GM18508 (cell line): ENCODE measurements at regions not wholly inside any gene's neighbourhood (a gene's known extent, or its start where the extent isn't known, plus 50 kb on each side); places are given as distances from the start of the nearest gene placed in this dataset.
"Not testable (repeated sequence)": the region's sequence is repeated elsewhere in the genome, so short reads cannot be mapped to it uniquely, and the experiment has no call there.

Experiments used
- ATAC-seq: cut with Tn5 transposase; IDR thresholded peaks from one replicate; pipeline ENCODE4 v1.9.1; 2021; ENCODE audit warnings: moderate number of reproducible peaks; ENCODE audit not compliant: insufficient read depth, unreplicated experiment

DNA sequence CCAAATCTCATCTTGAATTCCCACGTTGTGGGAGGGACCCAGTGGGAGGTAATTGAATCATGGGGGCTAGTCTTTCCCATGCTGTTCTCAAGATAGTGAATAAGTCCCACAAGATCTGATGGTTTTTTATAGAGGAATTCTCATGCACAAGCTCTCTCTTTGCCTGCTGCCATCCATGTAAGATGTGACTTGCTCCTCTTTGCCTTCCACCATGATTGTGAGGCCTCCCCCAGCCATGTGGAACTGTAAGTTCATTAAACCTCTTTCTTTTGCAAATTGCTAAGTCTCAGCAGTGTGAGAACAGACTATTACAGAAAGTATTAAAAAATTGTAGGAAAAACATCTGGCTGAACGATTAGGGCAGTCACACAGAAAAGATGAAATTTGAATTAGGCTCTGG lies 921.8 kb downstream of the MCTP2 start:
- not testable (repeated sequence) for ATAC-seq

DNA sequence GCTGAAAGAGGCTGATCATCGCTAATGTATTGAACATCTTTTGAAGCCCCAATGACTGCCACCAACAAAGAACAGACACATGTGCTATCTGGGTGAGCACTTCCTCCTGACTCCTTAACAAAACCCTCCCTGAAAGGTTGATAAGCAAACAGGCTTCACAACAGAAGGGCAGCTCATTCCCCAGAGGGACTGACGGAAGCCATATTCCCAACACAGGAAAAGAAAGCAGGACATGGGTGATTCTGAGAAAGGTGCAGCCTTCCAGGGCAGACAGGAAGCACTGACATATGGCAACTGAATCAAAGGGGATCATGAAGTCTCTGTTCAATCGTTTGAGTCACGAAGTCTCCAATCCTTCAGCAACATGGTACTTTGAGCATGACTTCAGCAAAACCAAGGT lies 929.0 kb downstream of the MCTP2 start:
- no peak for ATAC-seq

DNA sequence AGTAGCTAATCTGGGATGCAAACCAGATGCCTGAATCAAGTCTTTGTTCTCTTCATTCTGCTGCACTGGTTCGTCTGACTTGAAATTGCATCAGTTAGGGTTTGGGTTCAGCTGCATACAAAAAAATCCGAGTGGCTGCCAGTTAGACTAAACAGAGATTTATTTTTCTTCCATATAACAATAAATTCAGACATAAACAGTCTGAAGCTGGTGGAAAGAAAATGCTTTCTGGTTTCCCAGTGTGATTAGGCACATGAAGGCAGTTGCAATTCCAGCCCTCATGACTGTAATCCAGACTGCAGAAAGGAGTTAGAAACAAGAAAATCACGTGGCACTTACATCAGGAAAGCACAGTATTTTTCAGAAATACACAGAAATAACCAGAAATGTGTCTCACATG lies 930.7 kb downstream of the MCTP2 start:
- ATAC-seq = no peak

DNA sequence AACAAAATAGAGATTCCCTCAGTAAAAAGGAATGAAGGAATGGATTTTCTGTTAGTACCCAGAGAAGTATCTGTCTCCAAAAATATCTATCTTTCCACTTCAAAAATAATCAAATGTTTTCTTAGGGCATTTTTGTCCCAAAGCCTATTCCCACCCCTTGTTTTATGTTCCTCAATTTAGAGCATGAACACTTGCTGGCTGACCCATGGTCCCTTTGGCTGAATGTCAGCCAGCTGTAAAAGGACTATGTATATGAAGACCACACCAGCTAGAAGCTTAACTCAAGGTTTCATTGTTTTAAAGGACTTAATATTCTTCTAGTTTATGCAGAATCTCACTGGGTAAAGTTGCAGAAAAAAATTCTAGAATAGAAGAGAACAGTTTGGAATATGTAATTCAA lies 931.2 kb downstream of the MCTP2 start:
- no peak for ATAC-seq

DNA sequence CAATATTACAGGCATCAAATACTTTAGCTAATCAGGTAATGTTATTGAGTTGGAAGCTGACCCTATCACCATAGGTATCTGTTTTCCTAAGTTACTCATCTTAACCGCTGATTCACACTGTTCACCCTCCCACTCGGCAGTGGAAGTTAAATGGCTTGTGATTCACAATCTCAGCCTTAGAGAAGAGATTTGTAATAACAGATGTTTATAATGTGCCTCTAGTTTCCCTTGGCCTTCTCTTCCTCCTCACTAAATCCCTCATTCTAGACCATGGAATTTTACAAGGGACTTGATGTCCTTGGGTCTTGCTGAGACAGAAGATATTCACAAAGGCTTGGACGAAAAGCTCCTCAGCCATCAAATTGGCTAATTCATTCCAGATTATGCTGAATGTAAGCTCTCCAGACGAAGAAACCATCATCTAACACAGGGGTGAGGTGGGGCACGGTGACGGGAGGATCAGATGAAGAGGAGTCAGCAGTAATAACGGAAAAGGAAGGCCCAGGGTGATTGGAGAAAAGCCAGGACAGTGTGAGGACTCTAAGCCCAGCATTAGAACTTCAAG lies 931.7 kb downstream of the MCTP2 start:
- ATAC-seq = no peak

DNA sequence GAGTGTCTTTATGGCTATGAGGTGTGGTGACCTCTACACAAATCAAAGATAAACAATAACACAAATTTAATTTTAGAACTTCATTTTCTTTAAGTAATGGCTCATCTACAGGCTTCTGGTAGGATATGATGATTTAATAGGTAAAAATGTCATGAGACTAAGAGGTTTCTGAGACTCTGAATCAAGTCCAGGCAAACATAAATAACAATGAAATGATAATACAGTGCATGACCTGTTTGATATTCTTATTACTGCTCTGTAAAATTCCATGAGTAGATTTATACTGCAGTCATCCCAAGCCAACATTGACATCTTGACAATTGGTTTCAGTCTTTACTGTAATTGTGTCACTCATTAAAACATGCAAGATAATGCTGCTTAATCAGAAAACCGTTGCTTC lies 936.8 kb downstream of the MCTP2 start:
- no peak for ATAC-seq

DNA sequence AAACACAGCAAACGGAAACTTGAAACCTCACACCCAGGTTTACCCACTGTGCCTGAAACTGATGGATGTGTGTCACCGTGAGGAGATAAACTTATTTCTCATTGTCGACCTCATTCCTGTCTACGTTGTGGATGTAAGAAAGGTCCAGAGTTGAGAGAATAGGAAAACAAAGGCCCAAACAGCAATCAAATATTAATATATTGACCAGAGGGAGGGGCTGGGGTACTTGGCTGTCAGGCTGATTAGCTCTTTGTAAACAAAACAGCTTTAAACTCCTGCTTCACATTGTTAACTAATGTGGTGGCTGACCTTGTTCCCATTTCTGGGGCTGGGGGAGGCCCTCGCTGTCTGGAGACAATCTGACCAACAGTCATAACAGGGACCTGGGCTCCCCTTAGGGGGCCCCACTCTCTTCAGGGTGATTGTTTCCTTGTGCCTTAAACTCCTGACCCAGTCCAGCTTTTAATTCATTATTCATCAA lies 937.6 kb downstream of the MCTP2 start:
- ATAC-seq = no peak

DNA sequence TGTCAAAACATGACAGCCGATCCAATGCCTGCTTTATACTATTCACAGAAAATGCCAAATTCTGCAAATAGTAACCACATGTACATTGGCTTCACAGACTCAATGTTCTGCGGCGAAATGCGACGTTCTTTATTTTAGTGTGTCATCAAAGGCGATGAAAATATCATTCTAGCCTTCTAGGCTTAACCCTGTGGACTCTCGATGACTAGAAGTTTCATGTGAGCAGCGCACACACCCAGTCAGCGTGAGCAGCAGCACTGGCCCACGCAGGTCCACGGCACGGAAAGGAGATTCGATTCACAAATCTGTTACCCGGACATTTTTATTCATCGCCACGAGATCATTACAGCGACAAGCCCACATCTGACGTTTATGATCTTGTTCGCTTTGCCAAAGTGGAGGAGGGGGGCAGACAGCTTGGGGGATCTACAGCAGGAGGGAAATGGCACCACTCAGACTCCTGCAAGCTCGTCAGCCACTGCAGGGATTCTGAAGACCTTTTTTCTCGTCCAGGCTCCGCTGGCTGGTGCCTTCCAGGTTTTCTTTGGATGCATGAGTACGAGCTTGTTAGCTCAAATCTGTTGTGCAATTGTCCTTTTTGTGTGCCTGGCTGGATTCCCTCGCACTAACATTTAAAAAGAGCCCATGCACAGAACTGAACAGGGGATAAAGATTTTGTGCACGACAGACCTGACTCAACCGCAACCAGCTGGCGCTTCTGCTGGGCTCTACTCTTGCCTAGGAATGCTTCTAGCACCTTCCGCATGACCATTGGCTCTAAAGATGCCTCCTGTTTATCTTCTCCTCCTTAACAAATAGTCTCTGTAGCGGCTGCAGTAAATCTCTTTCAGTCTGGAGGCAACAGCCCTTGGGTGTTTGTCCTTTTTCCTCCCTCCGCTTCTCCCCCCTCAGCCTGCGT lies 938.4 kb downstream of the MCTP2 start:
- ATAC-seq = no peak

DNA sequence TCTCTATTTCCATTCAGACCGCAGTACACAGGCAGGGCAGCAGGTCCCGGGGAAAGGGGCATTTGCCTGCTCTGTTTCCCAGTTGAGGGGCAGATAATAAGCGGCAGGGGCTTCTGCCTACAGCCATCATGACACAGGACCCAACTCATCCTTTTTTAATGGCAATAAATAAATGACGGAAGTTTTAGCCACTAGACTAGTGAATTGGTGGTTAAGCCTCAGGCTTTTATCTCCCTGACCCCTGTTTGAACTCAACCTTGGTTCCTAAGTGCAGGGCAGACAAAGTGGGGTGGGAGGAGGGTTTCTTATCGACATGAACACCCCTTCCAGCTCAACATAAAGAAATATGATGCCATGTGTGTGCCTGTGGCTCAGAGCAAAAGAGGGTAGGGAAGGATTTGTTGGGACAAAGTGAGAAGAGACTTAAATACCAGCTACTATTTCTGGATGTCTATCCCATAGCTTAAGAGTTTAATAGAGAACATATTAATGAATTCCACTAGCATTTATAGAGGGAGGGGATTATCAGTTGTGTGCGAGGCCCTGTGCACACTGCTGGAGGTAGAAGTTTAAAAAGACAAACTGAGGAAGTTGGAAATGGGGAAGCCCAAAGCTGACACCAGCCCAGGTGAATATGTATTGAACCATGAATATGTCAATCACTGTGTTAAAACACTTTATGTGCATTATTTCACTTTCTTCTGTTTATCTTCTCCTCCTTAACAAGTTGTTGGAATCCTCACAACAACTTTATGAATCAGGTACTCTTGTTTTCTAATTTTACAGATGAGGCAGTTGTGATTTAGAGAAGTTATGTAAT lies 939.4 kb downstream of the MCTP2 start:
- no peak for ATAC-seq

DNA sequence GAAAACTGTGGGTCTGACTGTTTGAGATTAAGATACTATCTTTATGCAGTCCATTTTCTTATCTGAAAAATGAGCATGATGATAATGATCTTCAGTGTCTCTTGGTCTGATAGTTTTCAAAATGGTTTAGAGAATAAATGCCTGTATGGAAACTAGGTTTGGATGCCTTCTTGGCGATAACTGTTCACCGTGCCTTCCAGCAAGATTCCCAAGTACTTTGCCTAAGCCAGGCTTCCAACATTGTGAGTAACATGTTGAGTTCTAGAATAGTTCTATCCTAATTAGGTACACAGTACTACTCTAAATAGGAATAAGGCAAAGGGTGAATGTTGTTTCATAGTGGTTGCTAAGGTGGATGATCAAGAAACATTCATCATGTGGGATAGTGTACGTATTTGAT lies 940.2 kb downstream of the MCTP2 start:
- no peak for ATAC-seq

DNA sequence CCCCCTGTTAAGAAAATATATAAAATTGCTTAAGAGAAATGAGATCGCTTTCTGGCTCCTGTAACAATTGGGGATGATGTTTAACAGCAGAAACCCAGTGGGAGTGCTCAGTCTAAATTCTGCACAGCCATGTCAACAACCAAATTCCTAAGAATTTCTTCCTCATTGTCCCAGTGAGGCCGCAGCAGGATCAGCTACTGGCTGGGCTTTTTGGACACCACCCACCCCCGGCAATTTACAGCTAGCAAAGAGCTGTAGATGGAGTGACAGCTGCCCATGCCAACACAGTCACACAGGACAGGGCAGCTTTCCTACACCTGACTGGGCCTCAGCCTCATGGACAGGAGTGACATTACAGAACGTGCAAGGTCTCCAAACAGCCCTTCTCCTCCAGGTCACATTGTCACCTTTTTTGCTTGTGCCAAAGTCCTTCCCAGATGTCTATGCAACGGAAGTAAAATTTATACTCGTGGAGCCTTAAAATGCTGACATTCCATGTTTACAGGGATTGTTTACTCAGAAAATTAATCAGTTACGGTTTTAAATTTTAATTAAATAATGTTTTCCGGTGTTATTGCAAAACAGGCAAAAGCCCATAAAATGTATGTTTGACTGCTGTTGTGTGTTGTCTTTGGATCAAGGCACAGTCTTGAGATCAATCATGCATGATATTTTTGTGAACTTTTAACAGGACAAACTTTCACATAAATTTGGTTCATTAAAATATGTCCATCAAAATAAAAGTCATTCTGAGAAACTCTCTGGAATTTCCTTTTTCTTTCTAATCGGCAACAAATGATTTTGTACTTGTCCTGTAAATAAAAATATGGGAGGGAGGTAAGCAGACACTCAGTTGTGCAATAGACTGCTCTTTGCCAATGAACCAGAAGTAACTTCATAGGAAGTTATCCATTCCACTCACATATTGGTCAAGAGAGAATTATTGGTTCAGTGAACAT lies 943.2 kb downstream of the MCTP2 start:
- no peak for ATAC-seq

DNA sequence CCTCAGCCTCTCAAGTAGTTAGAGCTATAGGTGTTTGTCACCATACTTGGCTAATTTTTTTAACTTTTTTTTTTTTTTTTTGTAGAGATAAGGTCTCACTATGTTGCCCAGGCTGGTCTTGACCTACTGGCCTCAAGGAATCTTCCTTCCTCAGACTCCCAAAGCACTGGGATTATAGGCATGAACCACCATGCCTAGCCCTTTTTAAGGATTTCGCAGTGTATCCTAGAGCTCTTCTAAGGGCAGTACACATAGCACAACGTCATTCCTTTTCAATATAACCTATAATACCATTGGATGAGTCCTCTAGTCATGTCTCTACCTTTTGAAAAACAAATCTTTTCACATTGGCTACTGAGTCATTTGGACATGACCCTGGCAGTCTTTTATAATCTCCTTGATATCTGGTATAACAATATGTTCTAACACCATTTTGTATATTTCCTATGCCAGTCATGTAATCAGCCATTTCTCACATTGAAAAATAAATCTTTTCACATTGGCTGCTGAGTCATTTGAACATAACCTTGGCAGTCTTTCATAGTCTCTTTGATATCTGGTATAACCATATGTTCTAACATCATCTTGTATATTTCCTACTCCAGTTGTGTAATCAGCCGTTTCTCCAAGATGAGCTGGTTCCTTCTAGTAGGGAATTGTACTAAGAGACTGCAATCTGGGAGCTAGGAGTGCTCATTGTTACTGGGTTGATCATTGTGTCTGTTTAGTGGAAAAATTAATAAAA lies 944.7 kb downstream of the MCTP2 start:
- ATAC-seq = no peak

DNA sequence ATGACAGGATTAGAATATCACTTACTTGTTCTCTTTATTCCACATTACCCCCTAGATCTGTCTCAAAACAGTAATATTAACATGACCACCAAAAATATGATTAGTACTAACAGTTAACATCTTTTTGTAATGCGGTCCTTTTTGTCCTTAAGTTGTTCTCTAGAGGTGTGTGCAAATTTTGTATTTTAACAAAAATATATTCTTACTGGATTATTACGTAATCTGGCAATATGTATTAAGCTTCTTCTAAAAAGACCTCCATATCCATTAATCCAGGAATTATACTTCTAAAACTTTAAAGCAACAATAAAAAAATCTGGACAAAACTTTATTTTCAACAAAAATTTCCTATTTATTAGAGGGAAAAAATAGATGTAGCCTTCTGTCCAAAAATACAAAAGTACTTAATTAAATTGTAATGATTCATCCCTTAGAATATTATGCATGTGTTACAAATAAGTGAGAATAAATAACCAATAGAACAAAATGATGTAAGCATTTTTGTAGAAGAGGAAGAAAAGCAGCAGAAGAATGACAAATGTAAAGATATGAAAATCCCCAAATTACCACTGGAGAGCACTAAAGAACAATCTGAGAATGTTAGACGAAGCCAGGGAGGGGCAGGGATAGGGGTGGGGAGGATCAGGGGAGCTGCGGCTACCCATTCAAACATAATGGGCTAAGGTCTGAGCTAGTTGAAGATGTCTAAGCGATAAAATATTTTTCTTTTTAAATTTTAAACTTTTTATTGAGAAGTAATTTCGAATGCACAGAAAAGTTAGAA lies 945.6 kb downstream of the MCTP2 start:
- ATAC-seq = no peak

DNA sequence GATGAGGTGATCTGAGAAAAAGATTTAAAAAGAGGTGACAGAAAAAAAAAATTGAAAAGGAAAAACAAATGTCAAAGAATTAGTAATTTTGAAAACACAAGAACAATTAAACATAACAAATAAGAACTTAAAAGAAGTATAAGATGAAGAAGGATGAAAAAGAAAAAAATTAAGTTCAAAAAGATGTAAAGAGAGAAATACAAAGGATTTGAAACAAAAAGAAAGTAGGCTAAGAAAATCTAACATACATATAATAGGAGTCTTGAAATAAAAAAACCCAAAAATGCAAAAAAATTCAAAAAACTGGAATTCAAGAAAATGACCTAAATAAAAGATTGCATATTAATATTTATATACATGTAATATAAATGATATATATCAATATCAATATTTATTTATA lies 949.2 kb downstream of the MCTP2 start:
- ATAC-seq = no peak

DNA sequence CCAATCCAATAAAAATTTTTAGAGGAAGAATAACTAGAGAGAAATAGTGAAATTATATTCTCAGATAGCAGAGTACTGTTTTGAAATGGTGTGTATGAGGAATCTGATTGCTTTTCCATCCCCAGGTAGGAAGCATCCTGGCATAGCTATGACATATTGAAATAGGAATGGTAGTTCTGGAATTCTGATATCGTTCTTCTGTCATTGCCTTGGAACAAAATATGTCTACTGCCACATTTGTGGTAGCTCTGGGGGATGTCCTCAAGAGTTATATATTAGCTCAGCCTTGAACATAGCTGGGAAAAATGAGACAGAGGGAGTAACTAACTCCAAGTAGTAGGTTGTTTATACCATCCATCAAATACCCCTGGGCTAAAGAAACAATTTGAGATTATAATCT lies 950.7 kb downstream of the MCTP2 start:
- ATAC-seq = no peak

DNA sequence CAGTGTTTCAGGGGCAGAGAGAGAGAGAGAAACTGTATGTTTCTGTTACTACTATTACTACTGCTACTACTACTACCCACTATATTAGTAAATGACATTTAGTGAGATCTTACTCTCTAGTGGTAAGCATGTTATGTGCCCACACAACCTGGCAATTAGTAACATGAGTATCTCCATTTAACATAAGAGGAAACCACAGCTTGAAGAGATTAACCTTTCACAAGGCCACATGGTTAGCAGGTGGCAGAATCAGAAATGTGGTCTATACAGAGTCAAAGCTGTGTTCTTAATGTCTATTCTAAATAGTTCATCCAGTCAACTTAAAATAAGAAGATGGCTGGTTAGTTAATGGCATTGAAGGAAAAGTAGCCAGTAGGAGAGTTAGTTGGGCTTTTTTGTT lies 961.6 kb downstream of the MCTP2 start:
- no peak for ATAC-seq

DNA sequence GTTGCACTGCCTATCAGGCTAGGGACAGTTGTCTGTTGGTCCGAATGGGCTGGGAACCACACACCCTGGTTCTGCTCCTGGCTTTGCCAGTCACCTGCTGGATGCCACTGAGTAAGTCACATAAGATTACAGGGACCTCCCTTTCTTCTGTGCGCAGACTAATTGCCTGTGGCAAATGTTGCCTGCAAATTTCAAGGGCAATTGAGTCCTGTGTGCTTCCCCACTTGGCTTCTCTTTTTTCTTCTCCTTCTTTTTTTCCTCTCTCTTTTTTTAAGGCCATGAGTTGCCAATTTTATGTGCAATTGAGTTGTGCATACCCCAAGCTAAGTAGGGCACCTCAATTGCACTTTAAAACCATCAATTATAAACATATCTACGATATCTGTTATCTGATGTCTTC lies 963.4 kb downstream of the MCTP2 start:
- no peak for ATAC-seq

DNA sequence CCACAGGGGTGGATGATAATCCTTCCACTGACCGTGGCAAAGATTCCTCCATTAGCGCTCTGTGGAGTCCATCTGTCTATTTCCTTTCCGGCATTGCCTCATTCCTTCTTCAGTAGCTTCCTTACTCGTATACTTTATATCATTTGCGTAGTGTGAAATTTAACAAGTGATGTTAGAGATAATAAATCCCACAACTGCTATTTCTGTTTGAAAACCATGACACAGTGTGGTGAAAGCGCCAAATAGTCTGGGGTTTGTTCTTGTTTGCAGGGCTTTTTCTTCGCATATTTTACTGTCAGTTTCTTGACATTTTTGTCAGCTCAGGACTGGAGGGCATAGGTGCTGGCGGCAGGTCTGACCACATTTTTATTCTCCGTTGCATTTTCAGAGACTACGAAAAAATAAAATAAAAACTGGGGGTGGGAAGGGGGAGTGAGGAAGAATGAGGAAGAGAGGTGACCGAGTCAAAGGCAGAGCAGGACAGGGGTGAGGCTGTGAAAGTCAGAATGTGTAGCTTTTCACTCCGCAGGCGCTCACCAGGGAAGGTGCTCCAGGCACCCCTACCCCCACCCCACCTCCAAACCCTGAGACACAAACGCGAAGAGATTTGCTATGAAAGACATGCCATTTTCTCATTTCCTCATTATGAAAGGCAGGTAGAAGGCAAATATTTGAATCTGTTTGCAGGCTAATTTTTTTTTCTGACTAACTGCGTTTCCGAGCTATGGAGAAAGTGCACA lies 965.0 kb downstream of the MCTP2 start:
- no peak for ATAC-seq
